Hippocampal formation (tissue), 2 donors: ENCODE measurements at regions not wholly inside any gene's neighbourhood (a gene's known extent, or its start where the extent isn't known, plus 50 kb on each side); places are given as distances from the start of the nearest gene placed in this dataset.
"Not testable (repeated sequence)": the region's sequence is repeated elsewhere in the genome, so short reads cannot be mapped to it uniquely, and the experiment has no call there.

Experiments used
- DNase-seq, 2 donors: peaks; one replicate each; lab custom pipeline; 2025; lab: John Stamatoyannopoulos, UW

- not testable (repeated sequence) for DNase-seq
Measured at GRCh38 chr7:119266790-119267189, 1006.2 kb upstream of the KCND2 start.

GRCh38 chr7:119270045-119270464 is 1002.9 kb upstream of the KCND2 start:
- DNase-seq: peak; percentile 27 to 63

GRCh38 chr7:119270644-119271043 is 1002.3 kb upstream of the KCND2 start:
- no peak for DNase-seq

DNA sequence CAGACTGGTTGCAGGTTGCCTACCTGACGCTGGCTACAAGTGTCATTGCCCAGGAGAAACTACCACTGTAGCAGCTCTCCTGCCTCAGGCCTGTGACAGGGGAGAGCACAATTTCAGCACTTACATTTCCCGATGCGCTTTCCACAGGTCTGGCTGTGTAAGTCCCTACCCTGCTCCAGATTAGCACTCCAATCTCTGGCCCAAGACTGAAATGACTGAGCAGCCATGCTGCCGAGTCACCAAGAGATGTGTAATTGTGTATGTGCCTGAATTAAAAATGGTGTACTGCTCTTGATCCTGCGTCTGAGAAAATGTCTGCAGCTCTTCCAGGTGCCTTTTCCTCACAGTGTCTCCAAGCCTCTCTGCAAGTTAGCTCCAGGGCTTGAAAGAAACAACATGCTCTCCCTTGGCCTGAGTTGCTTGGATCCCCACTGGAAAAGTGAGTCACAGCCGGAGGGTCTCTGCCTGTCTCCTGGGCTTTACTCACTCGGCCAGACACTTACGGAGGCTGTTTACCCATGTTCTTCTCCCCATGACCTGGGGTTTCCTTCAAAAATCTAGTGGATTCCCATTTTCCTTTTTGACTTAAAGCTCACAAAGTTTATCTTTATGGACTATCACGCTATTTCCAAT is 1001.7 kb upstream of the KCND2 start:
- DNase-seq: no peak

DNA sequence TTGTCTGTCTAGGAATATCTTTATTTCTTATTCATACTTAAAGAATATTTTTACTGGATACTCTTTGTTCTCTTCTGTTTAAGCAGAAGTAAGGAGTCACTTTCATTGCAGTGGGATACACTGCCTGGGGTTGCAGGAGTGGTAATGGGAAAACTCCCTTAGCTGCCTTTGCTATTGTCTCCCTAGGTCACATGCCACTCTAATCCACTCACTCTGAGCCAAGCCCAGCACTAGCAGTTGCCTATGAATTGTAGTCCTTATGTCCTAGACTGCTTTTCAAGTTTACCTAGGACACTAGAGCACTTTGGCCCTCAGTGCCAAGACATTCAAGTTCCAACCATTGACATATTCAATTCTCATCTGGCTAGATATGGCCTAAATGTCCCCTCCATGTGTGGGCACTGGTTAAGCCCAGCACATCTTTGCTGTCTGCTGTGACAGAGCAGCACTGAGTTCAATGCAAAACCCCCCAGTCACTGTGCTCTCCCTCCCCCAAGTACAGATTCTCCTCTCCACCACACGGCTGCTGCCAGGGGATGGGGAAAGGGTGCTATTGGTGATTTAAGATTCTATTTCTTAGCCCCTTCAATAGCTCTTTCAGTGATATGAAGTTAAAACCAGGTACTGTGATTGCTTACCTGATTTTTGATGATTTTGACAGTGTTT is 991.7 kb upstream of the KCND2 start:
- no peak for DNase-seq

DNA sequence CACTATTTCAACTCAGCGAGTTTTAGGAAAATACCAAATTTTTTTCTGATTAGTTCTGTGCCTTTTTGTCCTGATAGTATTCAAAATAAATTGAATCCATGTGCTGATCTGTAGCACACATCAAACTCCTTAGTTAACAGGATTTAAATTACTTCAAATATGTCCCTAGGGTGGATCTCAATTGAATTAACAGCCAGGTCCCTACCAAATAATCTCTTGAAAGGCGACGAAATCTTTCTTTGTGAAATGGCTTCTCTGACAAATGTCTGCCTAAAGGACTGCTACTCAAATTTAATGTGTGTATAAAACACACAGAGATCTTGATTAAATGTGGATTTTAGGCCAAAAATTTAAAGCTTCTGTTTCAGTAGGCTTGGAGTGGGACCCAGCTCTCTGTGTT is 989.6 kb upstream of the KCND2 start:
- no peak for DNase-seq

- DNase-seq: no peak
Measured at GRCh38 chr7:119288416-119288815, 984.6 kb upstream of the KCND2 start.

GRCh38 chr7:119300341-119300740 is 972.6 kb upstream of the KCND2 start:
- DNase-seq: not testable (repeated sequence)

DNA sequence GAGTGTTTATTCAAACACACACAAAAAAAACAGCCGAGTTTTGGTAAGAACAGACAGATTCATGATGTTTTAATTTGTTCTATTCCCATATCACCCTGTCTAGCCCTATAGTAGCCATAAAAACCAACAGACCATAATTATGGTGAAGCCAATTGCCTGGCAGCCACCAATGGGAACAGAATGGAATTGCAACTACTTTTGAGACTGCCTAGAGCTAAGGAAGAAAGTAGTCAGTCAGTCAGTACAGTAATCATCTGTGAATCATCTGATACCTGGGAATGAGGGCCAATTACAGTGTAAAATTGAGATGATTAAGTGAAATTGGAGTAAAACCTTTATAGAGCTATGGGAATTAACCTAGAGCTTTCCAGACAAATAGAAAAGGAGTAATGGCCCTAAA is 952.7 kb upstream of the KCND2 start:
- no peak for DNase-seq

- no peak for DNase-seq
Measured at GRCh38 chr7:119329715-119330114, 943.3 kb upstream of the KCND2 start.

DNA sequence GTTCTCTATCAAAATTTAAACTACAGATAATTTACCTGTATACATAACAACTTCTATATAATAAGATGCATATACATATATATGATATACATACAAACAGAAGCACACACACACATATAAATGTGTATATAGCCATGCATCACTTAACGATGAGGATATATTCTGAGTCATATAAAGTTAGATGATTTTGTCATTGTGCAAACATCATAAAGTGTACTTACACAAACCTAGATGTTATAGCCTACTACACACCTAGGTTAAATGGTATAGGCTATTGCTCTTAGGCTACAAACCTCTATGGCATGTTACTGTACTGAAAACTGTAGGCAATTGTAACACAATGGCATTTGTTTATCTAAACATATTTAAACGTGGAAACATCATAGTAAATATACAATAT is 937.6 kb upstream of the KCND2 start:
- no peak for DNase-seq

DNA sequence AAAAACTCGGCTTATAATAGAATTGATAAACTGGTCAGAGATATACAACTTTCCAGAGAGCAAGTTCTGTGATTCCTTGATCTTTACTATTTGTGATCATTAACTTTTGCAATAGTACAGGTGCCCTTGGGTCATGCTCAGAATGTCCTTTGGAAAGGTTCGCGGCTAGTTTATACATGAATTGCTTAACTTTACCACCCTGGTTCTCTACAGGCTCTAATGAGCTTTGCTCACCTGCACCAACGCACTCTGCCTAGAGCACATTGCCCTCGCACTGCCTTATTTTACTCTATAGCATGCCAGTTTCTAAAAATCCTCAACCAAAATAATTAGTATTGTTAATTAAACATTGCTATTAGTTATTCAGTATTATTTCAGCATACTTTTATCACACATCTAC is 931.2 kb upstream of the KCND2 start:
- DNase-seq: no peak

DNA sequence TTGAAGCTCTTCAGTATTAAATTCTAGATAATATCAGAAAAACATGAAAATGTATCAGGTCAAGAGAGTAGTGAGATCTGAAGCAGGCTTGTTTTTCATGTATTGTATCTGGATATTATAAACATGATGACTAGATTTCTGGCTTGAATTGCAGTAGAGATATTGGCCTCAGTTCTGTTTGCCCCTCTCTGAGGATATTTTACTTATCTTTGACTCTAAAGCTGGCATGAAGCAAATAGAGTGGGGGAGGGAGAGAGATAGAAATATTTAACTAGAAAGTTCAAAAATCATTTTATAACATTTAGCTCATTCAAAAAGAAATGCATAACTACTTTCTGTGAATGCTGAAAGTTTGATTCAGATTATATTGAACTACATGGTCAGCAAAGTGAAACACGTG is 929.7 kb upstream of the KCND2 start:
- DNase-seq: no peak

GRCh38 chr7:119344466-119344865 is 928.5 kb upstream of the KCND2 start:
- no peak for DNase-seq

GRCh38 chr7:119348491-119348890 is 924.5 kb upstream of the KCND2 start:
- DNase-seq: no peak

- no peak for DNase-seq
Measured at GRCh38 chr7:119350334-119350733, 922.6 kb upstream of the KCND2 start.

GRCh38 chr7:119351320-119351719 is 921.7 kb upstream of the KCND2 start:
- no peak for DNase-seq

GRCh38 chr7:119374436-119374835 is 898.5 kb upstream of the KCND2 start:
- DNase-seq: no peak

GRCh38 chr7:119377861-119378260 is 895.1 kb upstream of the KCND2 start:
- no peak for DNase-seq

DNA sequence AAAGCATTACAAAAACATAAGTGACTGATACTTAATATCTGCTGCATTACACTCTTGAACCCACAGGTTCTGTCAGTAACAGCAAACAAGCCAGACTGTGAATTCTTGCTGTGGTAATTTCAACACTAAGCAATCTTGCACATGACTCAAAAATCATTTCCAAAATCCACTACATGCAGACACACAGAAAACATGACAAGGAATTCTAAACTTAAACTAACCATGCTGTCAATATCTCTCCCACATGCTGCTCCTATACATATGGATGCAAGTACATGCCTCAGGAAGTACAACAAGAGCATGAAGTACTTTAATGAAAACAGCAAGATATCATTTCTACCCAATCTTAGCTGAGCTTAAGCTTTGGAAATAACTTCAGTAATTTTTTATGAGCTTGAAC is 890.2 kb upstream of the KCND2 start:
- DNase-seq: no peak

GRCh38 chr7:119395024-119395423 is 878.0 kb upstream of the KCND2 start:
- DNase-seq: no peak

DNA sequence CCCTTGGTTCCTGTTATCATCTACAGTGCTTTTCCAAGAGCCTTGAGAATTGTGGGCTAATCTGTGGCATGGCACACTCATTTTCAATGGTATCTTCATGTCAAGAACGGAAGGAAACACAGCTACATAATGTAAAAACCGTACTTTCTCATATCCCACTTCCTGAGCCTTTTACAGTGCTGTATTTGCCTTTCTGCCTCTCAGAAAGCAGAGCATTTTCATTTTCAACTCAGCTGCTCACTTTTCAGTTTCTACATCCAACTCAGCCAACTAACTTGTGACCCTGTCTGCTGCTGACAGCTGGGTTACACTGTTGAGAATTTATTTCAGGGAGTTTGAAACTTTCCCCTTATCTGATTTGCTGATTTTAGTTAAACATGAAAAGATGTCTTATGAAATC is 875.8 kb upstream of the KCND2 start:
- no peak for DNase-seq

- DNase-seq: no peak
Measured at GRCh38 chr7:119408596-119408995, 864.4 kb upstream of the KCND2 start.

GRCh38 chr7:119413314-119413805 is 859.6 kb upstream of the KCND2 start:
- no peak for DNase-seq
